SHP77 treated with DMSO at 0.1 percent for 48 hours (cell line): ENCODE measurements at regions not wholly inside any gene's neighbourhood (a gene's known extent, or its start where the extent isn't known, plus 50 kb on each side); places are given as distances from the start of the nearest gene placed in this dataset.
"Not testable (repeated sequence)": the region's sequence is repeated elsewhere in the genome, so short reads cannot be mapped to it uniquely, and the experiment has no call there.

Experiments
- DNase-seq: peaks from one replicate; lab custom pipeline; 2025; lab: John Stamatoyannopoulos, UW

DNA sequence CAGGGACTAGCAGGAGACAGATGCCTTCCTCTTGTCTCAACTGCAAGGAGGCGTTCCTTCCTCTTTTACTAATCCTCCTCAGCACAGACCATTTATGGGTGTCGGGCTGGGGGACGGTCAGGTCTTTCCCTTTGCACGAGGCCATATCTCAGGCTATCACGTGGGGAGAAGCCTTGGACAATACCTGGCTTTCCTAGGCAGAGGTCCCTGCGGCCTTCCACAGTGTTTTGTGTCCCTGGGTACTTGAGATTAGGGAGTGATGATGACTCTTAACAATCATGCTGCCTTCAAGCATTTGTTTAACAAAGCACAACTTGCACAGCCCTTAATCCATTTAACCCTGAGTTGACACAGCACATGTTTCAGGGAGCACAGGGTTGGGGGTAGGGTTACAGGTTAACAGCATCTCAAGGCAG is 1238.6 kb downstream of the OLFM4 start:
- not testable (repeated sequence) for DNase-seq

DNA sequence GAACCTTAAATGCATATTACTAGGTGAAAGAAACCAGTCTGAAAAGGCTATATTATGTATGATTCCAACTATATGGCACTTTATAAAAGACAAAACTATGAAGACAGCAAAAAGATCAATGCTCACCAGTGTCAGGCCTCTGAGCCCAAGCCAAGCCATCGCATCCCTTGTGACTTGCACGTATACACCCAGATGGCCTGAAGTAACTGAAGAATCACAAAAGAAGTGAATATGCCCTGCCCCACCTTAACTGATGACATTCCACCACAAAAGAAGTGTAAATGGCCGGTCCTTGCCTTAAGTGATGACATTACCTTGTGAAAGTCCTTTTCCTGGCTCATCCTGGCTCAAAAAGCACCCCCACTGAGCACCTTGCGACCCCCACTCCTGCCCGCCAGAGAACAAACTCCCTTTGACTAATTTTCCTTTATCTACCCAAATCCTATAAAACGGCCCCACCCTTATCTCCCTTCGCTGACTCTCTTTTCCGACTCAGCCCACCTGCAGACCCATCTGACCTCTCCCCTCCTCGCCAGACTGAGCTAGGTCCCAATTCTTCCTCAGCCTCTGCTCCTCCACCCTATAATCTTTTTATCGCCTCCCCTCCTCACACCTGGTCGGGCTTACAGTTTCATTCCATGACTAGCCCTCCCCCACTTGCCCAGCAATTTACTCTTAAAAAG is 1239.5 kb downstream of the OLFM4 start:
- not testable (repeated sequence) for DNase-seq

DNA sequence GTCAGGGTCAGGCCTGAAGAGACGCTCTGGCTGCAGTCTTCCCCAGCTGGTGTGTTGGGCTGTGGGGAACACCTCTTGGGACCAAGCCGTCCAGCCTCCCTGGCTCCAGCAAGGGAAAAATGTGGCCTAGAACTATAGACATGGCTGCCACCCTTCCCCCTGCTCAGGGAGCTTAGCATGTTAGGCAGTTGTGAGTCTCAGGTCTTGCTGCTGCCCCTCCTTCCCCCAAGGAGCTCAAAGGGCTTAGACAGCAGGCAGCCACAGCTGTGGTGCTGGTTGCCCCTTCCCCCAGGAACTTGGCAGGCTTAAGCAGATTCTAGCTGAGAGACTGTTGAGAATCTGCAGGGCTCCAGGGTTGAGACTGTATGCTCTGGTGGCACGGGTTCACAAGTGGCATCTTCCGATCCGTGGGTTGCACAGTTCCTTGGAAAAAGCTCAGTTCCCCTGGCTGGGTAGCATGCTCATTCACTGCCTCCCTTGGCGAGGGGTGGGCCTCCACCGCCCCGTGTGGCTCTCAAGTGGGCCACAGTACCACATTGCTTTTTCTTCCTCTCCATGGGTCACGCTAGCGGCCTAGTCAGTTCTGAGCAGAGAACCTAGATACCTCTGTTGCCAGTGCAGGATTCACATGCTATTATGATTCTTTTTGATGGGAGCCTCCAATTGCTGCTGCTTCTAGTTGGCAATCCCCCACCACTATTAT is 1258.6 kb downstream of the OLFM4 start:
- DNase-seq = no peak

DNA sequence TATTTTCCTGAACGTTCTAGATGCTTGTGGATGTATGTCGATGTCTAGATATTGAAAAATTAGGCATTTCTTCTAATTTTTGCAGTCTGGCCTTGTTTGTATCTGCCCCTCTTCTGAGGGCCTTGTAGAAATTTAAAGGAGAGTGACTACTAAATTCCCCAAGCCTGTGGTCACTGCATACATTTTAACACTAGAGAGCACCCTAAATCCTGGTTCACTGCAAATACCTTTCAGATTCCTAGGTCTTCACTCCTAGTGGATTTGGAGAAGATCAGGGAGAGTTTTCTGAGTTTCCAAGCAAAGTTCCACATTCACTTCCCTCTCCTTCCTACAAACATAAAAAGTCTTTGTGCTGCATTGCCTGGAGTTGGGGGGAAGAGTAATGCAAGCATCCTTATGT is 1272.5 kb downstream of the OLFM4 start:
- DNase-seq = no peak

DNA sequence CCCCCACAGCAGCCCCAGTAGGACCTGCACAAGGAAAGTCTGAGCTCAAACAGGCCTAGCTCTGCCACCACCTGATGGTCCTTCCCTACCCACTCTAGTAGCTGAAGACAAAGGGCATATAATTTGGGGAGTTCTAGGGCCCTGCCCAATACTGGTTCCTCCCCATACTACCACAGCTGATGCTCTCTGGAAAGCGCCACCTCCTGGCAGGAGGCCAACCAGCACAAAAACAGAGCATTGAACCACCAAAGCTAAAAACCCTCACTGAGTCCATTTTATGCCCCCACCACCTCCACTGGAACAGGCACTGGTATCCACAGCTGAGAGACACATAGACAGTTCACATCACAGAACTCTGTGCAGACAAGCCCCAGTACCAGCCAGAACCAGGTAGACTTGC is 1276.8 kb downstream of the OLFM4 start:
- DNase-seq = no peak

DNA sequence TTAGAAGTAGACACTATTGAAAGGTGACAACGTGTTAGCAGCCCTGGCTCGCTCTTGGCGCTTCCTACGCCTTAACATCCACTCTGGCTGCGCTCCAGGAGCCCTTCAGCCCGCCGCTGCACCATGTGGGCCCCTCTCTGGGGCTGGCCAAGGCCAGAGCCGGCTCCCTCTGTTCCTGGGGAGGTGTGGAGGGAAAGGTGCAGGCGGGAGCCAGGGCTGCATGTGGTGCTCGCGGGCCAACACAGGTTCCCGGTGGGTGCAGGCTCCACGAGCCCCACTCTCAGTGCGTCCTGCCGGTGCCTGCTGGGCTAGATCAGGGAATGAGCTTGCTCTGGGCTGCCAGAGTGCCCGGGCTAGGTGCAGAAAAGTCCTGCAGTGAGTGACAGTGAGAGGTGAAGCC is 1284.3 kb downstream of the OLFM4 start:
- no peak for DNase-seq

DNA sequence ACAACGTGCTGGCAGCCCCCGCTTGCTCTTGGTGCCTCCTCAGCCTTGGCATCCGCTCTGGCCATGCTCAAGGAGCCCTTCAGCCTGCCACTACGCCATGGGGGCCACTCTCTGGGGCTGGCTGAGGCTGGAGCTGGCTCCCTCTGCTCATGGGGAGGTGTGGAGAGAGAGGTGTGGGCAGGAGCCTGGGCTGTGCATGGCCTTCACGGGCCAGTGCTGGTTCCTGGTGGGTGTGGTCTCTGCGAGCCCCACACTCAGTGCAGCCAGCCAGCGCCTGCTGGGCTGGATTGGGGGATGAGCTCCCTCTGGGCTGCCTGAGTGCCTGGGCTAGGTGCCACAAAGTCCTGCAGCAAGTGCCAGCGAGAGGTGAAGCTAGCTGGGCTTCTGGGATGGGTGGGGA is 1289.1 kb downstream of the OLFM4 start:
- no peak for DNase-seq

DNA sequence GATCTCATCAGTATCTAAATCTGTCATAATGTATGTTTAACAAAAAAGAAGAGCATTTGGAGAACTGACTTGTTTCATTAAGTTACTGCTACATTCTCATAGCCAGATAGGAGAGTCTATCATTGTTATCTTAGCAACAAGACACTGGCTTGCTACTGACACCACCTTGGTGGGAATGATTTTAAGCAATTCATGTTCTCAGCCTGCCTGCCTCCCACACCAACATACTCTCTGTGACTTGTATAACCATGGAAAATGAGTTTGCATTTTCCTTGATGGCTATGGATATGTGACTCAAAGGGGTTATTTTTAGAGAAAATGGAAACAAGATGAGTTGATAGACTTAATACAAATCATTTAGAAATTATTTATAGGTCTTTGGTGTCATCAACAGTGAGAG is 1308.9 kb downstream of the OLFM4 start:
- no peak for DNase-seq

DNA sequence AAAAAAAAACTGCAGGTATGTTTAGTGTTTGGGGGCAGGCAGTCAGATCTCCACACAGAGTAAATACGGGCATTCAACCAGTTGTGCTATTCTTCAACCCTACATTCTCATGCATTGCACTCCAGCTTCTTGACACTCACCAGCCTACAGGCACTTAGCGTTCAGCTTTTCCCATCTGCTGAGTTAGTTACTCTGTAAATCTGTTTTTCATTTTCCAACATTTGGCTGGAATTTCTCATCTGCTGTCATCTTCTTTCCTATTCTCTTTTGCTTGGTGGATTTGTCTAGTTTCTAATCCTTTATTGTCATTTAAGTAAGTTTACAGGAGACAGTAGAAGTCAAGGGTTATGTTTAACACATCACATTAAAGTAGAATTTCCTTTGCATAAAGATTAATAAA is 1318.9 kb downstream of the OLFM4 start:
- DNase-seq = no peak

DNA sequence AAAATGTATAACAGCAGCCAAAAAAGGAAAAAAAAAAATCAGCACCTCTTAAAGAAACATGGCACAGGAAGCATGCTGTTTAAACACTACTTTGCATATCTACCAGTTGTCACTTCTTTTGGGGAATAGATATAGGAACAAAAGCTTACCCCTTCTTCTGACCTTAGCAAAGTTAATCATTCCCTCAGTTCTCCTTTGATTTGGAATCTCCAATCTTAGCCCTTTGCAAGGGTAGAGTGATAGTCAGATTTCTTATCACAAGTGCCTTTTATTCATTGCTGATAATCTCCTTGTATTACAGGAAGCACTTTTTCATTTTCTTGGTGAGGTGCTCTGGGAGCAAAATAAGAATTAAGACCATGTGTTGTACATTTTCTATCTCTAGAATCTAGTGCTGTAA is 1327.6 kb downstream of the OLFM4 start:
- no peak for DNase-seq

DNA sequence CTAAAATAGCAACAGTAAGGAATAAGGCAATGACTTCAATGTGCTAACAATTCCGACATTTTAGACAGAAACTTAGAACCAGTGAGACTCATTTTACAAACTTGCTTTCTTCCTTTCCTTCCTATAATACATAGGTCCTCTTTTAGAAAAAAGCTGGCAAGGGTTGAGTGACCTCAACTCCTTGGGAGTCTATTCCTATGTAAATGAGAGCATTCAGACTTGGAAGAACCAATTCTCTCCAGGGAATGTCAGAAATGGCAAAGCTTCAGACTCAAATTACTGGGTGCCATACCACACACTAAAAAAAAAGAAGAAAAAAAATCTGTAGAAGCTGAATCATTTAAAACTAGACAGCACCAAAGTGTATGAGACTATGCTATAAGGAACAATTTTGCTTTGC is 1328.2 kb downstream of the OLFM4 start:
- no peak for DNase-seq

DNA sequence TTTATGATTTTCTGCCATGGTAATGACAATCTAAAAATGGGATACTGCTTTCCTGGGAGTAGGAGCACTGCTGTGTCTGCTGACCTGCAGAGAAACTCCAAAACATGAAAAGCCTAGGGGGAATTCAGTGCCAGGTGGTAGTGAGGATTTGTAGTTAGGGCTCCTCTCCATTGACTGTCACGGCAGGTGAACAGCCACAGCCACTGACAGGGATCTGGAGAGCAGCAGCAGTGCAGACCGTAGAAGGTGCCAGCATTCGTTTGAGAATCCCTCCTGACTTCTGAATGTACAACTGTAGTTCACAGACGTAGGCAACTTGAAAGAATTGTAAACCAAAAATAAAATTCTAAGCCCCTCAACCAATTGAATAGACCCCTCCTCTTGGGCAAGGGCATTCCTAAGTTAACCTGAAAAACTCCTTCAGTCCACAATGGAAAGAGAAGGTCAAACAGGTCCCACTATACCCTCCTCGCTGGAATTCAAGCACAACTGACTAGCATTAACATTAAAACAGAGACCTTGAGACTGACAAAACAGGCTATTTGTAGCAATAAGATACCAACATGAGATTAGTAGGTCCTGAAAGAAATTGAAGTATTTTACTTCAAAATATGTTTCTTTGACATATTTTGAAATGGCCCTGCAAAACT is 1328.8 kb downstream of the OLFM4 start:
- no peak for DNase-seq

DNA sequence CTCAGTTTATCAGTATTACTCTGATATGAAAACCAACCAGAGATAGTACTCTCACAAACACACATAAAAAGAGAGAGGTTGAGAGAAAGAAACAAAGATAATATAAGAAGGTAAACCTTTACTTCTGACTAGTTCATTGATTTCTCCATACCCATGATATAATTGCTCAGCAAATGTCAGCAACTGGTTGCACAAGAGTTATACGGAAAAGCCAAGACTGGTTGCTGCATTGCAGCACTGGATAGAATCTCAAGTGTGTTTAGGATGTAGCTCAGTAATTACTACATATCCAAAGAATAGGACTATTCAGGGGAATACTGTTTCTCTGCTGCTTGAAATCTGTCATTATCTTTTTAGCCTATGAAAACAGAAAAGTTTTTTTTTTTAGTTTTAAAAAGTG is 1332.8 kb downstream of the OLFM4 start:
- no peak for DNase-seq

DNA sequence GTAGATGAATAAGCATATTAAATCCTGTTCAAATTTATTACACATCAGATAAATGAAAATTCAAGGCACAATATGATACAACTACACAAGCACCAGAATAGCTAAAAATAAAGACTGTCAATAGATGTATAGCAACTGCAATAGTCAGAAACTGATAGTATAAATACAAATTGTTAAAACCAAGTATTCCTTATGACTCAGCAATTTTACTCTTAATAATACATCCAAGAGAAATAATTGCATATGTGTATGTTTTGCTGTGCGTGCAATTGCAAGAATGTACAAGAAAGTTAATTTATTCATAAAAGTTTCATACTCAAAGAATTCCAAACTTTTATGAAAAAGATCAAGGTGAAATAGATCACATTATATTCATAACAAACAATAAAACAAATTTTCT is 1338.1 kb downstream of the OLFM4 start:
- DNase-seq = no peak

DNA sequence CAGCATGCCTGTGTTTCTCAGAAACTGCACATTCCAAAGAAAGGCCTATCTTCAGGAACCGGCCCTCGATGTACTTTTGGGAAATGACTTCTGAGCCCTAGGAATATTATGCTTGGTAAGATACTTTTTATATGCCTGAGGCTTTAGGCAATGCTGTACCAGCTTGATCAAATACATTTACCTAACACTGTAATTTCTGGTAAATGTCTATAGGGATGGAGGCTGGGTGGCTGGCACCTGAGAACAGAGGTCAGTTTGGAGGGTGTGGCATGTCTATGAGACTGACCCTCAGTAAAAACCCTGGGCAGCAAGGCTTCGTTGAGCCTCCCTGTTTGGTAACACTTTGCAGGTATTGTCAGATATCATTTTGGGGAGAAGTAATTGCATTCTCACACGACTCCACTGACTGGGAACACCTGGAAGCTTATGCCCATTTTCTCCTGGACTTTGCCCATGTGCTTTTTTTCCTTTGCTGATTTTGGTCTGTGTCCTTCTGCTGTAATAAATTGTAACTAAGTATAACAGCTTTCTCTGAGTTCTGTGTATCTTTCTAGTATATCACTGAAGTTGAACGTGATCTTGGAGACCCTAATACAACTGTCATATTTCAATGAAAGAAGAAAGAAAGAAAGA is 1339.1 kb downstream of the OLFM4 start:
- DNase-seq = no peak

DNA sequence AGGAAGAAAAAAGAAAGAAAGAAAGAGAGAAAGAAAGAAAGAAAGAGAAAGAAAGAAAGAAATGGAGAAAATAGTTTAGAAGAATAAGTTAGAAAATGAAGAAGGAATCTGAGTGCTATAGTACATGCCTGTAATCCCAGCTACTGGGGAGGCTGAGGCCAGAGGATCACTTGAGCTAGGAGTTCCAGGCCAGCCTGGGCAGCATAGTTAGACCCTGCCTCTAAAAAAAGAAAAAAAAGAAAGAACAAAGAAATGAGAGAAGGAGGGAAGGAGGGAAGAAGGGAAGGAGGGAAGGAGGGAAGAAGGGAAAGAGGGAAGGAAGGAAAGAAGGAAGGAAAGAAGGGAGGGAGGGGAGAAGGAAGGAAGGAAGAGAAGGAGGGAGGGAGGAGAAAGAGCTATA is 1339.8 kb downstream of the OLFM4 start:
- DNase-seq = no peak

DNA sequence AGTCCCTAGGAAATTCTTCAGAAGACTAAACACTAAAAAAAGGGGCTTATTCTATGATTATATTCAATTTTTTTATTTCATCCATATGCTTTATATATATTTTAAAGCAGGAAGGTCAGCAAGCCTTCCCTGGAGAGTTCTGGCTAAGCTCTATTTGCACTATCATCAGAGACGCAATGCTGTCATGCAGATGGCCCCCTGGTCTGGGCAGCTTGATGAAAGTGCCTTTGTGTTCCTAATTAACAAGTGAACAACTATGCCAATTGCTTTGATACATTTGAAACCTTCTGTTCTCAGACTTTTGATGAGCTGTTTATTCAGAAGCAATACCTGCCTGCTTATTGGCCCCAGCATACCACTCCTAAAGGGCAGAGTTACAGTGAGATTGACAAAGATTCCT is 1344.6 kb downstream of the OLFM4 start:
- DNase-seq = no peak

DNA sequence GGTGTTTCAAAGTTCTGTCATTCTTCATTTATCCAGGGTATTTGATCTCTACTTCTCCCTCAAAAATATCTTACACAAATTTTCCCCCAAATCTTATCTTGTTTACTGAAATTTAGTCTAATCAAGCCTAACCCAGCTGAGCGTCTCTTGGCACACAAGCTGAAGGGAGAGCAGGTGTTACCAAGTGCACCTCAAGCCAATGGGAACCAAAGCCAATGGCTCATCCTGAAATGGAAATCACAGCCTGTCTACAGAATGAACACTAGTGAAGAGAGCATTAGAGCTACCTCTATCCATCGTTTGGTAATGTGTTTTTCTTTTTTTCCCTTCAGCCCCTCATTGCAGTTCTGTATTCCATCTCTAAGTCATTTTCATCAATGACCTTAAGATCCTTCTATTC is 1350.8 kb downstream of the OLFM4 start:
- DNase-seq = no peak

DNA sequence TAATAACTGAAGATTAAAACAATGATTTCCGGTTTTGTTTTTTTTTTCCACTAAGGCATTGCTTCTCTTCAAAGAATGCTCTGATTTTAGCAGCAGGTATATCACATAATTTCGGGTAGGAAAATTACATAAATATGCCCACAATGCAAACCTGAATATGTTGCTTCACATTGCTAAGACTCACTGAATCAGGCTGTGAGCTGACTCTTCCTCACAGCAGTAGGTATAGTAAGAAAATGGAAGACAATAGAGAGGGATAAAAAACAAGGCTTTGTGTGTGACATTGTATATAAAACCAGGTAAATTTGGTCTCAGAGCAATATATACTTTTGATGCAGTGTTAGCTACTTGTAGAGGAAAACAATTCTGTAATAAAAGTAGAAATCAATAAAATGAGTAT is 1355.0 kb downstream of the OLFM4 start:
- DNase-seq = no peak

DNA sequence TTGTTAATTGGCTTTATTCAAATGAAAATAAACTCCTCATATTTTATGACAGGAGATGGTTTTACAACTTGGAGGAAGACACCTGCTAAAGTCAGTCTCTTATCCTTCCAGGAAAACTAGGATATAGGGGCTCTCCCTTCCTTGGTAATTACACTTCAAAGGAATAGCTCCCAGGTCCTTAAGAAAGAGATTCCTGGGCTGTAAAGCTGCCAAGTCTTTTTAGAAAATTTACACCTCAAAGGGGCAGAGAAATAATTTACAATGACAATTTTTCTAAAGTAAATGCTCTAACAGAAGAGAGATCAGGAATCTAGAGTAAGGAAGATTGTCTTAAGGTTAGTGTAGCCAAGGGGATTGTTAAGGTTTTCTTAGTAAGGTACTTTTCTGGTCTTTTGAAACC is 1359.0 kb downstream of the OLFM4 start:
- no peak for DNase-seq

DNA sequence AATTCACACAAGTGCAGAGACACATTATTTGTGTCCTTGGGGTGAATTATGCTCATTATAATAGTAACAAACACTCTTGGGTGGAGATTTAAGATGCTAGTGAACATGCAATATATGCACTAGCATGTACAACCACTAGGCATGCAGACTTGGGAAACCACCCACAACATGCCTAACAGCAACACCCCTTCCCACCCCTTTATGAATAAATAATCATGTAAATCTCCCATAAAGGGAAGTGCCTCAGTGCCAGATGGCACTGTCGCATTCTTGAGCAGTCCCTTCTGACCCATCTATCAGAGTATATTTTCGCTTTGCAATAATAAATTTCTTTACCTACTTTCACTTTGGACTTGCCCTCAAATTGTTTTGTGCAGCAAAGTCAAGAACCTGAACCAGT is 1362.2 kb downstream of the OLFM4 start:
- no peak for DNase-seq

DNA sequence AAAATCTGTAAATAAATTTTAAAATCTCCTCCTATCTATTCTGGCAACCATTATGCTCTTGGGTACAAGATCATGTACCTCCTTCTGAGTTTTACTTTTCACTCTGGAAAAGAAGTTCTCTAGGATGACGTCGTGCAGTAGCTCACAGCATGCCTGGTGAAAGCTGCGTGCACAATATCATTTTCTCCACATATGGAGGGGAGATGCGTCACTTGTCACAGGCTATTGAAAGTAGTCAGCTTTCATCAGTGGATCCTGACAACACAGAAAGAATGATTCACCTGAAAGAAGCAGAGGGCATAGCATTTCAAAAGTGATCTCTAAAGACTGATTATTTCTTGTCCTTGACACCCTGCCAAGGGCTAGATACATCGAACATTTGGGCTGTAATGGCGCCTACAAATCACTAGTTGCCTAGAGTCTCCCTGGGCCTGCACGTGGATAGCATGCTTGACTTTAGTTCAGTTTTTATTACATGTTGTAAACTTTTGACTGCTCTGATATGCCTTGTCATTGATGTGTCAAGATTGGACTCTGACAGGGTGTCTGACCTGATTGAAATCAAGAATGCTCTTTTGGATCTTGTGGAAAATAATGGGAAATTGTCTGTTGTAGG is 1365.6 kb downstream of the OLFM4 start:
- no peak for DNase-seq

DNA sequence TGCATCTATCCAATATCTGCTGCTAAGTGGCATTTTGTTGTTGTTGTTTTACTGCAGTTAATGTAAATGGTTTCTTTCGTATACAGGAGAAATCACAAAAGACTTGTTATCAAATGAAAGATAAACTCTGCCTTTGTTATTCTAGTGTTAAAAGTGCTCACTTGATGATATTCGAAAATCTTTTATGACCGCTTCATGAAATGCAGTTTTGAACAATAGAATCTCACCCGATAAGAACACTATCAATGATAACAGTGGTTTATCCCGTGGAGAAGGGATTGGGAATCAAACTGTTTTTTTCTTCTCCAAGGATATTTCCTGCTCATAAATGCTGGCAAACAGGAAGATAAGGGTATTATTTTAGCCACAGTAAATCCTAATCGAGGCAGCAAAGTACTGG is 1366.3 kb downstream of the OLFM4 start:
- DNase-seq = no peak
